Astrocyte (in vitro differentiated cells and primary cell): ENCODE measurements at regions not wholly inside any gene's neighbourhood (a gene's known extent, or its start where the extent isn't known, plus 50 kb on each side); places are given as distances from the start of the nearest gene placed in this dataset.

ENCODE experiments used
- DNase-seq: peaks from one replicate; pipeline ENCODE4 v3.0.0-alpha.2; 2010; ENCODE audit warnings: low read depth
- FAIRE-seq: peaks from 2 replicates; lab custom pipeline; 2011; peaks lifted over from hg19 to GRCh38; lab: Jason Lieb, UNC
- H2AFZ ChIP-seq: 2 replicates; pipeline ENCODE4 v1.6.0; 2012; ENCODE audit warnings: low read depth, low read length, inconsistent platforms
- H3K27ac ChIP-seq: 2 replicates; pipeline ENCODE4 v1.5.1; 2011; ENCODE audit warnings: low read depth, low read length, inconsistent platforms
- H3K27me3 ChIP-seq: 2 replicates; pipeline ENCODE4 v1.6.0; 2011; ENCODE audit warnings: low read length, inconsistent platforms; ENCODE audit not compliant: insufficient read depth
- H3K36me3 ChIP-seq: 2 replicates; pipeline ENCODE4 v1.5.1; 2011; ENCODE audit warnings: low read length, inconsistent platforms; ENCODE audit not compliant: insufficient read depth
- H3K4me1 ChIP-seq: 2 replicates; pipeline ENCODE4 v1.5.1; 2011; ENCODE audit warnings: low read length, inconsistent platforms; ENCODE audit not compliant: insufficient read depth
- H3K4me2 ChIP-seq: 2 replicates; pipeline ENCODE4 v1.6.0; 2012; ENCODE audit warnings: low read length, inconsistent platforms
- H3K4me3 ChIP-seq: 2 replicates; pipeline ENCODE4 v1.5.1; 2011; ENCODE audit warnings: low read depth, mild to moderate bottlenecking, low read length, inconsistent platforms; ENCODE audit not compliant: insufficient read depth
- H3K79me2 ChIP-seq: 2 replicates; pipeline ENCODE4 v1.6.0; 2012; ENCODE audit warnings: mild to moderate bottlenecking, low read length, inconsistent platforms; ENCODE audit not compliant: insufficient read depth
- H3K9ac ChIP-seq: 2 replicates; pipeline ENCODE4 v1.6.0; 2012; ENCODE audit warnings: mild to moderate bottlenecking, low read length, inconsistent platforms
- H3K9me3 ChIP-seq: 2 replicates; pipeline ENCODE4 v1.5.1; 2012; ENCODE audit warnings: low read depth, mild to moderate bottlenecking, low read length, inconsistent platforms; ENCODE audit not compliant: insufficient read depth
- H4K20me1 ChIP-seq: 2 replicates; pipeline ENCODE4 v1.6.0; 2012; ENCODE audit warnings: low read length, inconsistent platforms; ENCODE audit not compliant: insufficient read depth
- H3K27ac Mint-ChIP-seq: one replicate; pipeline ENCODE4 v1.8.0; 2021; ENCODE audit warnings: mild to moderate bottlenecking, mixed read lengths; ENCODE audit not compliant: unreplicated experiment
- H3K27me3 Mint-ChIP-seq: one replicate; pipeline ENCODE4 v1.8.0; 2021; ENCODE audit warnings: low read depth, mixed read lengths; ENCODE audit not compliant: unreplicated experiment
- H3K36me3 Mint-ChIP-seq: one replicate; pipeline ENCODE4 v1.8.0; 2021; ENCODE audit warnings: low read depth, mixed read lengths; ENCODE audit not compliant: unreplicated experiment
- H3K4me1 Mint-ChIP-seq: one replicate; pipeline ENCODE4 v1.8.0; 2021; ENCODE audit warnings: low read depth, mixed read lengths; ENCODE audit not compliant: unreplicated experiment
- H3K4me3 Mint-ChIP-seq: one replicate; pipeline ENCODE4 v1.8.0; 2021; ENCODE audit warnings: mild to moderate bottlenecking, moderate library complexity, mixed read lengths; ENCODE audit not compliant: unreplicated experiment
- H3K9me3 Mint-ChIP-seq: one replicate; pipeline ENCODE4 v1.8.0; 2021; ENCODE audit warnings: mild to moderate bottlenecking, mixed read lengths; ENCODE audit not compliant: unreplicated experiment
- CTCF ChIP-seq: IDR thresholded peaks from 2 replicates; pipeline ENCODE4 v1.5.1; 2011; ENCODE audit warnings: low read depth, mild to moderate bottlenecking, inconsistent platforms, low read length, moderate library complexity; ENCODE audit not compliant: insufficient read depth
- EZH2 ChIP-seq: IDR thresholded peaks from 2 replicates; pipeline ENCODE4 v1.6.1; 2012; ENCODE audit warnings: mild to moderate bottlenecking, low read length, inconsistent platforms; ENCODE audit not compliant: insufficient read depth

GRCh38 chr5:74361406-74362358 is 278.8 kb downstream of the ENC1 start:
- Histone ChIP-seq H3K9me3 (peaks cover 6% of the 10 kb centered on the region), H3K4me3 (no peak overlapping the region), H2AFZ (no peak overlapping the region), H3K9ac (no peak overlapping the region), H3K36me3 (no peaks in the 10 kb centered on the region), H3K27ac (no peak overlapping the region), H3K4me2 (no peak overlapping the region), H3K27me3 (no peaks in the 10 kb centered on the region), H4K20me1 (no peaks in the 10 kb centered on the region), H3K4me1 (peaks cover 4% of the 10 kb centered on the region), H3K79me2 (no peaks in the 10 kb centered on the region)
- Mint-ChIP-seq H3K27me3 (peaks cover 17% of the 10 kb centered on the region), H3K4me1 (peaks cover 2% of the 10 kb centered on the region), H3K36me3 (peaks cover 4% of the 10 kb centered on the region), H3K9me3 (peaks cover 7% of the 10 kb centered on the region), H3K27ac (no peak overlapping the region), H3K4me3 (no peak overlapping the region)
- TF ChIP-seq CTCF (no peak), EZH2 (no peak)
- DNase-seq (no peak), FAIRE-seq (no peak)

GRCh38 chr5:74360535-74361210 is 279.9 kb downstream of the ENC1 start:
- Histone ChIP-seq H3K4me3 (no peak overlapping the region), H3K4me2 (no peak overlapping the region), H3K9ac (no peak overlapping the region), H3K36me3 (no peaks in the 10 kb centered on the region), H3K27ac (no peak overlapping the region), H3K9me3 (peaks cover 6% of the 10 kb centered on the region), H3K4me1 (peaks cover 4% of the 10 kb centered on the region), H3K79me2 (no peaks in the 10 kb centered on the region), H4K20me1 (no peaks in the 10 kb centered on the region), H2AFZ (no peak overlapping the region), H3K27me3 (no peaks in the 10 kb centered on the region)
- TF ChIP-seq CTCF (no peak), EZH2 (no peak)
- H3K36me3 Mint-ChIP-seq: peaks cover 4% of the 10 kb centered on the region
- peaks cover 17% of the 10 kb centered on the region for H3K27me3 Mint-ChIP-seq
- peaks cover 2% of the 10 kb centered on the region for H3K4me1 Mint-ChIP-seq
- peaks cover 2% of the 10 kb centered on the region for H3K9me3 Mint-ChIP-seq
- FAIRE-seq: no peak
- no peak overlapping the region for H3K27ac Mint-ChIP-seq
- no peak overlapping the region for H3K4me3 Mint-ChIP-seq
- DNase-seq: peak; percentile 71
